ENCODE measurements at regions not wholly inside any gene's neighbourhood (a gene's known extent, or its start where the extent isn't known, plus 50 kb on each side); places are given as distances from the start of the nearest gene placed in this dataset.
"Not testable (repeated sequence)": the region's sequence is repeated elsewhere in the genome, so short reads cannot be mapped to it uniquely, and the experiment has no call there.

DNA sequence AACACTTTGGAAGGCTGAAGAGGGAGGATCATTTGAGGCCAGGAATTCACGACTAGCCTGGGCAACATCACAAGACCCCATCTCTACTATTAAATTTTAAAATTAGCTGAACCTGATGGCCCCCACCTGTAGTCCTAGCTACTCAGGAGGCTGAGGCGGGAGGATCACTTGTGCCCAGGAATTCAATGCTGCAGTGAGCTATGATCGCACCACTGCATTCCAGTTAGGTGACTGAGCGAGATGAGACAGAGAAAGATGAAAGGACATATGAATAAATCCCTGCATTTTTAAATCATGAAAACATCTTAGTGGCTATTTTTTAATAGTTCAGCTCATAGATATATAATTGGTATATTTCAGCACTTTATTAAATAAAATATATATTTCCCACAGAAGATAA, 93.8 kb downstream of the GPR63 start:
- no peak for DNase-seq

DNA sequence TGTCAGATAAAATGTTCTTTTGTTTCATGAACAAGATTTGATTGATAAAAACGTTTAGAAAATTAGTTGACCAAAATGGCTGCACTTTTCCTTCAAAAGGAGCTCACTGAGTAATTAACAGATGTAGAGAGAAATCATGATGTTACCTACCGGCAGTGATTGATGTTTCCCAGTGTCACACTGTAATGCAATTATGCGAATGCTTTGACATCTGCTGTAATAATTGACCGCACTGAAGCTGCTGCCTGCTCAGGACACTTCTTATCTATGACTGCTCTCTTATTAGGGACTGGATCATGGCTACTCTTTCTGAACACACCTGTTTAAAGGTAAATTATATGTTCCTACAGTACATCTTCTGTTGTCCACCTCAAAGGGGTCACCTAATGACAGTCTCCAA, 94.6 kb downstream of the GPR63 start:
- no peak for DNase-seq

DNA sequence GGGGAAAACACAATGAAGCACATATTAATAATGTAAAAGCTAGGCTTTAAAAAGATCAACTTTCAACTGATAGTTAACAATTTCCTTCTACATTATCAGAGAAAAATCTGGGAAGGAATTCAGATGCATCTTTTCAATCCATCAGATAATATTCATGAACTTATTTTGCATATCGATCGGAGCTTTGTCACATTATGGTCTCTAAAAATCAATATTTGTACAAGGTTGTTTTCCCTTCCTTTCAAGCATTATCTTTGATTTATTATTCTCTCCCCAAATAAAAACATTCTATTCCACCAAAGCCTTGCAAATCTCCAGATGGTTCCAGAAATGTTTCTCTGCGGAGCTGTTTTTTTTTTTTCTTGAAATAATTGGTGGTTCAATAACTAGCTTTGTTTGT, 101.9 kb downstream of the GPR63 start:
- no peak for DNase-seq

DNA sequence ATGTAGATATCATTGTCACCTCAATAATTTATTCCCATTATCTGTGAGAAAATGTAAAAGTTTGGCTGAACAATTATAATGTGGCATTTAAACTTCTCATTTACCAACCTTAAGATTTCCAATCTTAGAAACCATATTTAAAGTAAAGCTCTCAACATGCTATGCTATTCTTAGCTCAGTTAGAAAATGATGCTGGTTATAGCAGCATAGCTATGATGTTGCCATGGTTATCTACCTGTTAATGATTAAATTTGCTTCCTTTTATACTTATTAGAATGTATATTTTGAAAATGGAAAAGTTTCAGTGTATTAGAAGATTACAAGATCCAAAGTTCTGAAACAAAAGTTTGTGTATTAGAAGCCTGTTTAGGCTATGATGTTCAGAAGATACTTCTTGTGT, 110.1 kb downstream of the GPR63 start:
- DNase-seq, result no peak

DNA sequence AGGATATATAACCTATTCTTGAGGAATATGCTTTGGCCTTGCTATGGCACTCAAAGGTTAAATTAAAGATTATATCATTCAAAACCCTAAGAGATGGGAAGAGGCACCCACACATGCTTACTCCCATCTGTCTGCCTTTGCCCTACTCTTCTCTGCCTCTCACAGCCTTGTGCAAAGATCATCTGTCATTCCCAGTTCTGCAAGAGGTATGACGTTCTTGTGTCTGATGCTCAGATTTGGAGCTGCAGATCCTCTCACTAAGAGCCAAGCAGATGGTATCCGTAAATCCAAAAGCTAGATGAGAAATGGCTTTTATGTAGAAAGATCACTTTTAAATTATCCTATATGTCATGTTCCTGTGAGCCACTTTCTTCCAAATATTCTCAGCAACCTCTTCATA, 112.0 kb downstream of the GPR63 start:
- DNase-seq, result peak in 5 of 56 donors; percentile 1 to 16 (median 3)

DNA sequence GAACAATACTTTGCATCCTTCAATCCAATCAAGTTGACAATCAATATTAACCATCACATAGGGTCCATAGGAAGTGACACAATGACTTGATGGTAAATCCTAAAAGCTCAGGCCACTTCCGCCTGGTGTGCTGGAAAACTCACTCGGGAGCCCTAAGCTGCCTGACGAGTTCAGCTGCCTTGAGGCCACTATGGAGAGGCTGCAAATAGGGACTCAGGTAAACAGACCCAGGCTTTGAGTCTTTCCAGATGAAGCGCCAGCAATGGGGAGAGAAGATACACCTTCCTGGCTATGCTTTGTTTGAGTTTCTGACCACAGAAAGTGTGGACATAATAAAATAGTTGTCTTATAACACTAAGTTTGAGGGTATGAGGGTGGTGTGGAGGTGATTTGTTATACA, 112.6 kb downstream of the GPR63 start:
- DNase-seq, result no peak

DNA sequence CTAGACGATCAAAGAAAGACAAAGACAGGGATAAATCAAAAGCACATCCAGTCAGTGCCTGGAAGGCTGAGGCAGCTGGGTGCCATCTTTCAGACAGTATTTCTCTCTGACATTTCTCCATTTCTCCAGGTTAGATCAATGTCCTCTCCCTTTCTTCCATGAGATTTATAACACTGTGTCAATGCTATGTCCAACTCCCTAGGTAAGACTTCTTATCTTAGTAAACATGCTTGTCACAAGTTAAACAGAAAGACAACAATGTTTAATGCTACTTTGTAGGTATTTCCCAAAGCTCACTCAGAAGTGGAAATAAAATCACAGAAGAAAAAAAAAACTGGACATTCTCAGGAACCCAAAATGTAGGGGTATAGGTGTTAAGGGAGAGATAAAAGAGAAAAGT, 113.9 kb downstream of the GPR63 start:
- no peak for DNase-seq

DNA sequence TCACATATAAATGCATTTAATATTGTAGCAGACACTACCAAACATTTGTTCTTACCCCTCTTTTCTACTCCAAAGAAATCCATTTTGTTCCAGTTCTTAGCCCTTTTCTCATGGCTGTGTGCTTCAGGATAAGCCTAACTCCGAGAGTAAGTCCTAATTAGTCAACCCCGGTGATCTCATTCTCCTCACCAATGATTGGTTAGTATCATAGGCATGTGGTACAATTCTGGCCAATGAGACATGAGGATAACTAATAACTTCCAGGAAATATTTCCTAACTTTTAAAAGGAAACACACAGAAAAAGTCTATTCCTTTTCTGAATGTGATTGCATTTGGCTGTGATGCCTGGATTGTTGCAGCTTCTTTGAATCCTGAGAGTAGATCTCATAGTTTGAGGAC, 116.0 kb downstream of the GPR63 start:
- no peak for DNase-seq

DNA sequence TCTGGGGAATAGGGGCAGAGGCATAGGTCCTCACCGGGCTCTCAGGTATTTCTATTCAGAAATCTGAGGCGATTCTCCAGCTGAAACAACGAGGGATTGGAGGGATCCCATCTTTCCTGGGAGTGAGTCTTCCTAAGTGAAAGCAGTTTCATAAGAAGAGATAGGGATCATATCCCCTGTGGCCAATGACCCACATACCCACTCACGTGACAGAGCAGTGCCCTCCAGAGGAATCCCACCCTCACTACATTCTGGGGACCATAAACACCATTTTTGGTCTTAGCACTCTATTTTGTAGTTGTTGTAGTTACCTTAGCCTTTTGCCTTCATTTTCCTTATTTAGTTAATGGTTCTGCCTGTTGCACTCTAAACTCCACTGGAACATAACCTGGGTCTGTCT, 121.1 kb downstream of the GPR63 start:
- no peak for DNase-seq

DNA sequence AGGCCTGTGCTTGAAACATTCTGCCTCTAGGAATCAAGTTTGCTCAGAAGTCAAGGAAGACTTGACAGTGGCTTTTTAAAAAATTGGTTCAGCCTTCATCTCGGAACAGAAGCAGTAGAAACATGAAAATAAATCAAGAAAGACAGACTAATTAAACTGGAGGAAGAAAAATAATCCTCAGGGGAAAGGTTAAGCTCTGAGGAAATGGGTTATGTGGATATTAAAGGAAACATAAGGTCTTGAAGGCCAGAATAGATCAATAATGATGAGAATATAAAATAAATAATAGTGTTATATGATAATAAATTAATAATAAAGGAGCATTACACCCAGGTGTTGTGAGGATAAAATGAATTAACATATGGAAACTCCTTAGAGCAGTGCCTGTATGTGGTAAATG, 121.7 kb downstream of the GPR63 start:
- DNase-seq, result no peak

DNA sequence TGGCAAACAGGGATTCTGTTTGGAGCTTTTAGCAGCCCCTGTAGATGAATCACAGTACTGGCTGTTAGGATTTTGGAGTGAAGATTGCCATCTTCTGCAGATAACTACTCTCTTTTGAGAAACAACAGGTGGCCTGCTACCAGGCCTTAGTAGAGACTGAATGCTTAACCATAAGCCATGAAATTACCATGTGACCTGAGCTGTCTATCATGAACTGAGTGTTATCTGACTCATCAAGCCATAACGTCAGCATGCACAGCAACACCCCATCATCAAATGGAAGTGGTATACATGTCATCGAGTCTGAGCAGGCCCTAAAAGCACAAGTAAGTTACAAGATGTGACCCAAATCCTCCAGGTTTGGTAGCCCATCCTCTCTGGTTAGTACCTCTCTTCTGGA, 132.6 kb downstream of the GPR63 start:
- DNase-seq, result no peak

DNA sequence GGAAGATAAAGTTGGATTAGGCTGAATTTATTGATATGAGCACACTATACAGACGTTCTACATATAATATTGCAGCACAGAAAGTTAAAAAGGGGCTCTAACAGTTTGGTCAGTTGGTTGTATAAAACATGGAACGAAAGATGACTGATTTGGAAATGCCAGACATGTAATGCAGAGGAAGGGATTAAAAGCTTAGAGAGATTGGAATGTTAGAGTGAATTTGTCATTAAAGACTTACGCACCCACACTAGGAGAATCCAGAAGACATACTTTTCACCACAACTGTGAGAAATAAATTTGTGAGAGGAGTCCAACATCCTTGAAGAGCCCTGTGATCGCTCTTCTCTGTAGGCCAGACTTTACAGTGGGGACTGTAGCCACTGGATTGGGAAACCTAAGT, 134.7 kb downstream of the GPR63 start:
- DNase-seq, result no peak

DNA sequence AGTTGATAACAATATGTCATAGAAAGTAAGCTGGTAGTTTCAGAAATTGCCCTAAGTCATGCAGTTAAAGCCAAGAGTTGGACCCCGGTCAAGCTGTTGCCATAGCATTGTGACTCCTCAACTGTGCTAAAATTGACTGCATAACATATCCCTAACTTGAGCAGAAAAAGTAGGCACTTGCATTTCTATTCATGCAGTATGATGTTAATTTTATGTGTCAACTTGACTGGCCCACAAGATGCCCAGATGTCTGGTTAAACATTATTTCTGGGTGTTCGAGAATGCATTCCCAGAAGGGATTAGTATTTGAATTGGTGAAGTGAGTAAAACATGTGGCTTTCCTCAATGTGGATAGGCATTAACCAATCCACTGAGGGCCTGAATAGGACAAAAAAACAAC, 136.4 kb downstream of the GPR63 start:
- DNase-seq, result no peak

DNA sequence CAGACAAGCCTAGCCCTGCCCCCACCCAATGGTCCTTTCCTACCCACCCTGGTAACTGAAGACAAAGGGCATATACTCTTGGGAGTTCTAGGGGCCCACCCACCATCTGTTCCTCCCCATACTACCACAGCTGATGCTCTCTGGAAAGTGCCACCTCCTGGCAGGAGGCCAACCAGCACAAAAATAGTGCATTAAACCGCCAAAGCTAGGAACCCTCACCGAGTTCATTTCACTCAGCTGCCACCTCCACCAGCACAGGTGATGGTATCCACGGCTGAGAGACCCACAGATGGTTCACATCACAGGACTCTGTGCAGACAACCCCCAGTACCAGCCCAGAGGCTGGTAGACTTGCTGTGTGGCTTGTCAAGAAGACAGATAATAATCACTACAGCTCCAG, 131.5 kb downstream of the FHL5 start:
- not testable (repeated sequence) for DNase-seq

DNA sequence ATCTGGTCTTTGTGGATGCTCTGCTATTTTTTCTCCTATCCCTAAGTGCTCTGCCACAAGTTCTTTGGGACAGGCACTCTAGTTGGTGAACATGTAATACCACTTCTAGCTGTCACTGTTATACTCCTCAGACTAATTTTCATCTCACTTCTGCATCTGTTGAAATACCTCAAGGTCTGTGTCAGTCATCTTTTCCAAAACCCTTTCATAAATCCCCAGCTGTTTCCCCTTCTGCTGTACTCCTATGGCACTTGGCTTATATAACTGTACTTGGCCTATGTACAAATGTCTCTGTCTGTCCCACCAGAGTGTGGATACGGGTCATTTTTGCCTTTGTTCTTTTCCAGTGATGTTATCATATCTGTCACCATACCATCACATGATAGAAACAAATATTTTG, 124.2 kb downstream of the FHL5 start:
- DNase-seq, result no peak

DNA sequence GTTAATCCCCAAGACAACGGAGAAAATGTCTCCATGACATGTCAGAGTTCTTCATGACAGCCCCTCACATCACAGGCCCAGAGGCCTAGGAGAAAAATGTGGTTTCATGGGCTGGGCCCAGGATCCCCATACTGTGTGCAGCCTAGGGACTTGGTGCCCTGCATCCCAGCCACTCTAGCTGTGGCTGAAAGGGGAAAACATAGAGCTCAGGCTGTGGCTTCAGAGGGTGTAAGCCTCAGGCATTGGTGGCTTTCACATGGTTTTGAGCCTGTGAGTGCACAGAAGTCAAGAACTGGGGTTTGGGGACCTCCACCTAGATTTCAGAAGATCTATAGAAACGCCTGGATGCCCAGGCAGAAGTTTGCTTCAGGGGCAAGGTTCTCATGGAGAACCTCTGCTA, 122.8 kb downstream of the FHL5 start:
- no peak for DNase-seq

DNA sequence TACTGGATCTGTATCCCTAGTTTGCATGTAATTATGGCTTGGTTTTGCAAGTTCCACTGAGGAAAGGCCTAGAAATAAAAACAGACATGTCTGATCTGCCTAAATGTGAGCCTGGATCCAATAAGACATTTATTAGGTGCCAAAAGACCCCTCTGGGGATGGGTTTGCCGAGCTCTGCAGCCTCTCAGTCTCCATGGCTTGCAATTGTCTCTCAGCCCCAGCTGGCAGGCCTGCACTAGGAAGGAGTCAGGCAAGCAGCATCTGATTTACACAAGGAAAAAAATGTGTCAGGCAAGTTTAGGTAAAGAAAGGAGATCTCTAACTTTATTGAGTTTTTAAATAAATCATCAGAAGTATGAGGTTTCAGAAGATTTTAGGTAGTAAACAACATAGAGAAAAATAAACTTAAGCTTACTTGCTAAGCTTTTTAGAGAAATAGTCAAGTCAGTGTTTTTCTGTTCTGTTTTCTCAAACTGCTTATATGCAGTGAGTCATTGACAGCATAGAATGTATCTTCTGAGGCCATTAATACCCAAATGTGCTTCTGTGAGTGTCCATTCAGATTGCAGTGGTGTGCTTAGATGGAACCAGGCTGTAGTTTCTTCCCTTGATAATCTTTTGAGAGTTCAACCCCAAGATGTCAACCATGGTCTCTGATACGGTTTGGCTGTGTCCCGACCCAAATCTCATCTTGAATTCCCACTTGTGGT, 121.0 kb downstream of the FHL5 start:
- DNase-seq, result no peak

DNA sequence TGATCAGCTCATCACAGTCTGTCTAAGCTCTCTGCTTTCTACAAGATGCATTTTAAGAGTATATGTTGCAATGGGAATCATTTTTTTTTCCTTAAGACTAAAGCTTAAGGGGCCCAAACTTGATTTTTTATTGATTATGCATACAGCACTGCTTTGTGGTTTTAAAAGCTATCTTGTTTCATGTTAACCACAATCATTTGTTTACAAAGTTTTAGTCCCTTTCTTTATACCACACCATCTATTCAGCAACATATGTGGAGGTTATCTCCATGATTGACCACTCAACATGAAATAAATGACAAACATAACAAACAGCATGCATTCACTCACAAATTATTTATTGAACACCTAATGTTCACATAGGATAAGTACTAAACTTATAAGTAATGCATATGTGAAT, 119.1 kb downstream of the FHL5 start:
- no peak for DNase-seq

DNA sequence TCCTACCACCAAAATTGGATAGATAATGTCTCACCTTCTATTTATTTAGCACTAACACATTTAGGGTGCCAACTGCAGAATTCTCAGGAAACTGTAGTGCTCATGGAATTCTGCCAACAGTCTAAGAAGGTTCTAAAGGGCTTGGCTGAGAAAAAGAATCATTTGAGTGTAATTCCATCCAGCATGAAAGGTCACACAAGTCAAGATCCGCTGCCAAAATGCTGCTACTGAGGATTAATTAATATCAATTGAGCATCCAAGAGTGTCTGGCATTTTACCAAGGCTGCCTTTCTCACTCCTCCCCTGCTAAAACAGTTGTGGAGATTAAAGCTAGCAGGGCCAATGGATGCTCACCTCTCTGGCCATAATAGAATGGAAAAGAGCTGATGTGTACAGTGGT, 112.7 kb downstream of the FHL5 start:
- peak in 1 of 56 donors; percentile 1 for DNase-seq

Data from amygdala (tissue), 56 donors.